OCI-M1 (cell line): ENCODE measurements at regions not wholly inside any gene's neighbourhood (a gene's known extent, or its start where the extent isn't known, plus 50 kb on each side); places are given as distances from the start of the nearest gene placed in this dataset.

ENCODE experiments used
- DNase-seq: peaks from one replicate; lab custom pipeline; 2025; lab: John Stamatoyannopoulos, UW

DNA sequence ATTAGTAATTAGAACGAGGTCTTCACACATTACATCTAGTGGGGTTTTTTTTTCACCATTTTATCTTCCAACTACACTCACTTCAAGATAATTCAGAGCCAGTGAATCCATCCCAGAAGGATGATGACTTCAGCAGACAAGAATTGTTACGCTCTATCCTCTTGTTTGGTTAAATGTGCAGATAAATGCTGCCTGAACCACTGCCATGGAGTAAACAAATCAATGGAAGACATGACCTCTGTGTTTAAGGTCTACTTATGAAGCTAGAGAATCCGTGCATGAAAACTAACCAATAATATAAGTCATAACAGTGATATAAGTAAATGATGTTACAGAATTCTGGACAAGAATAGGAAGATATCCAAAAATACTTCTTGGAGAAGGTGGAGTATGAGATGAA lies 602.6 kb downstream of the TLR4 start:
- no peak for DNase-seq

DNA sequence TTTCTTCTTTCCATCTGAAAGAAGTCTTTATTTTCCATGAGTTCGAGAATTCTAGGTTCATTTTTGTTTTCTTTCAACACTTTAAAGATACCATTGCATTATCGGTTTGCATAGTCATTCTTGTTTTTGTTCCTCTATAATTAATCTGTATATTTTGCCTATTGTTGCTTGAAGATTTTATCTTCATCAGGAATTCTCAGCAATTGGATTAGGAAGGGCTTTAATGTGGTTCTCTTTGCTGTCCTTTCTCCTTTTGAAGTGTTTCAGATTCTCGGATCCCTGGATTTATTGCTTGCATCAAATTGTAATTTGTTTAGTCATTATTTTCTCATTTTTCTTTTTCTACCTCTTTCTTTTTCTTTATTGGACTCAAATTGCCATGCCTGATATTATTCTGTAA lies 609.8 kb downstream of the TLR4 start:
- DNase-seq = no peak

DNA sequence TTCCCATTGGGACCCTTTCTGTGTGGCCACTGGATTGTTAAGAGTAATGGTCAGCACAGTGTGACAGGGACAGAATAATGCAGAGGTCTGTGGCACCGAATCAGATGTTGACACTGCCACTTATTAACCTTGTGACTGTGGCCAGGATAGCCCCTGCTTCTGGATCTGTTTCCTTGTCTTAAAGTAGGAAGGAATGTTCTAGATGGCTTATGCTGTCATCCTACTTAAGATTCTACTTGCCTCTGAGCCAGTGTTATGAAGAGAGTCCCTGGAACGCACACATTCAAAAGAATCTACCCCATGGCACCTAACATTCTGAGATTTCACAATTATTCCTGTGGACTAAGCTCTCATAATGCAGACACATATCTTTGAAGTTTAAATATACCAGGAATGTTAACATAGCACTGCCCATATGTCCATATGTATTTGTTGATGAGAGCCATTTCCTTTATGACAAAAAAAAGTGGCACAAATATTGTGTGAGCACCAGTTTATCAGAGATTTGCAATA lies 612.7 kb downstream of the TLR4 start:
- no peak for DNase-seq

DNA sequence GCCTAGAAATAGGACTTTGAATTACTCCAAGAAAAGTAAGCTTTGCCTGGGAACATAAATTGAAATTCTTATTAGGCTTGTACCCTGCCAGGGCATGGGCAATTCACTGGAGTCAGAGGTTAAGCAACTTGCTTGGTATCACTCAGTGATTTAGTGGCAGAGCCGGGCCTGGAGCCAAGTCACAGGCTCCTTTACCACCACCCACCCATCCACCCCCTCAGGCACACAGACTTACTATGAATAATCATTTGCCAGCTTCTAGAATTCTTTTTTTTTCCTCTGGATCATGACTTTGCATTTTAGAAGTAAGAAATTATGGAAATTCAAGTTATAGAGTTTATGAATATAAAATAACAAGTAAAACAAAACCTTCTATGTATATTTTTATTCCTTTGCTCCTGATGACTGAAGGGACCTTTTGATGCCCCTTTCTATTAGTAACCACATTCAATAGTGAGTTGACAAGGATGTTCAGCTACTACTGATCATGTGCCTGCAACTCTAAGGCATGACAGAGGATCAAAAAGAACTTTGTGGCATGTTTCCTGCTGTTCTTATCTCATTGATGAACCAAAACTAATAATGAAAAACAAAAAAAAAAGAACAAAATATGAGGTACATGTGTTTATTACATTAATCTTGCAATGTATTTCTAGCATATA lies 614.7 kb downstream of the TLR4 start:
- no peak for DNase-seq

DNA sequence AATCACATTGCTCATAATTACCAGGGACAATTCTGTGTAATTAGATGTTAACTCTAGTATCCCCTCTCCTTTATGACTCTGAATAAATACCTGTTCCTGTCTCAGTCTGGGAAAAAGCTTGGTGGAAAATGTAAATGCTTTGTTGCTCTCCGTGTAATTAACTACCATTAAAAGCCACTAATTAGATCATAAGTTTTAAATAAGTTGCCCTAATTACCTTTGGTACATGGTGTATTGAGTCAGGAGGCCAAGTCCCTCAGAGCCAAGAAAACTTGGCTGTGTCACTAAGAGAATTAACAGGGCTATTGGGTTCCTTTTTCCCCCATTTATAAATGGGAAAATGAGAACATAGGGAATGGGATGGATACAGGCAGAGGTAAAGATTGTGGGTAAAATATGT lies 617.6 kb downstream of the TLR4 start:
- no peak for DNase-seq

DNA sequence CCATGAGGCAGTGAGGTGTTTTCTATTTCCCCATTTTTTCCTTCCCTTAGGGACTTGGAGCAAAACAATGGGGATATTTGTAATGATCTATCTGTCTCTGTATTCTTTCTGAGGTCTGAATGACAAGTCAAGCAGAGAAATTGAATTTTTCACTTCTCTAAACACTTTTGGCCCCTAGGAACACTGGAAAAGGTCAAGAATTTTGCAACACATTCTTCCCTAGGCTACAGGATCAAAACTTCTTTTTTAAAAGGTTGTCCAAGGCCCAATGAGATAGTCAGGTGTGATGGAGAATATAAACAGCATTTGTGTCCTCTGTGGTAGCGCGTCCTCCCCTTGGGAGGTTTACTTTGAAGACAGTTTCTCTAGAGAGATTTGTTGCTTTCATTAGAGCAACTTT lies 620.5 kb downstream of the TLR4 start:
- no peak for DNase-seq

DNA sequence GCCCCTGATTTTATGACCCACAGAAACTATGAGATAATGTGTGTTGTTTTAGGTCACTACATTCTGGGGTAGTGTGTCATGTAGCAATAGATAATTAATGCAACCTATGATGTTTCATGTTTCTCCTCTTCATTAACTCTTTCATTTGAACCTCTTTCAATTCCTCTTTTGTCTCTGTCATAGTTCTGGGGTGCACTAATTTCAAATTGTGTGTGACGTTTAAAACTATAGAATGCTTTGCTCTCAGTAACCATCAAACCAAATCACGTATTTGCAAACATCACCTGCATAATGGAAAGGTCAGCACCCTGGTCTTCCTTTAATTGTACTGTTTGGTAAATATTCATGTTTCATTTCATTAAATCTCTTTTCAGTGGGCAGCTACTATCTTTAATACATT lies 621.6 kb downstream of the TLR4 start:
- DNase-seq = no peak

DNA sequence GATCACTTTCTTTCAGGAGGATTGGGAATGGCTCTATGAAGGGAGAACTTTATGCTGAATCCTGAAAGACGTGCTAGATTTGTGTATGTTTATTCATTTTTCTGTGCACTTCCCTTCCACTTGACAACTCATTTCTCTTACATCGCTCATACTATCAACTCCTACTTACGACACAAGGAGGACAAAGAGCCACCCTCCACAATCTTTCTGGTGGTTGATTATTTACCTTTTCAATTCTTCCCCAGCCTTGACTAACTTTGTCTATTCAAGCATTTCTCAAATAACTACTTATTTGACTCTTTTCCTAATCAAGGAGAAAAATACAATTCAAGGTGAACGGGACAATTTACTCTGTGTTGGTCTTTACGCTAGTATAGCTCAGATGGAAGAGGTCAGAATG lies 622.1 kb downstream of the TLR4 start:
- no peak for DNase-seq

DNA sequence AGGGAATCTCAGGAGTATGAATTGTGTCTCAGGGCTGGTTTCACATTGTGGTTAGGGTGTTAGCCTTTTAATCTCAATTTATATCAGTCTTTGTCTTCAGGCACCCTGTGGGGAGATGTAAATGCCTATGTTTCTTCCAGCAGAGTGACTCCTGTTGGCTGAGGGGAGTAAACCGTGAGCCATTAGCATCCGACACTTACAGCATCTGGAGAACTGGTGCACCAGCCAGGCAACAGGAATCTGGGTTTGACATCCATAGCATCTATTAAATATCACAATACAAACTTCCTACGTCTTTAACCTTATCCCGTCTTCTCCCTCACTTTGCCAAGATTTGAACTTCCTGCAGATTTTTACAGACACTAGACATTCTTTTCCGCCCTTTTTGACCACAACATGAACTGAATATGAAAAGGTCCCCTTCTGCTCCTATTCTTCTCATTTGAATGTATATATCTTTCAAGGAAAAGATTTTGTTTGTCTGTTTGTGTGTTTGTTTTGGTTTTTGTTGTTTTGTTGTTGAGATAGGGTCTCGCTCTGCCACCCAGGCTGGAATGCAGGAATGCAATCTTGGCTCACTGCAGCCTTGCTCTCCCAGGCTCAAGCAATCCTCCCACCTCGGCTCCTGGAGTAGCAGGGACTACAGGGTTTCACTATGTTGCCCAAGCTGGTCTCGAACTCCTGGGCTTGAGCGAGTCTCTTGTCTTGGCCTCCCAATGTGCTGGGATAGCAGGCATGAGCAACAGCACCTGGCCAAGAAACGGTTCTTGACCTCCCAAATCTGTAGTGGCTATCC lies 626.2 kb downstream of the TLR4 start:
- no peak for DNase-seq

DNA sequence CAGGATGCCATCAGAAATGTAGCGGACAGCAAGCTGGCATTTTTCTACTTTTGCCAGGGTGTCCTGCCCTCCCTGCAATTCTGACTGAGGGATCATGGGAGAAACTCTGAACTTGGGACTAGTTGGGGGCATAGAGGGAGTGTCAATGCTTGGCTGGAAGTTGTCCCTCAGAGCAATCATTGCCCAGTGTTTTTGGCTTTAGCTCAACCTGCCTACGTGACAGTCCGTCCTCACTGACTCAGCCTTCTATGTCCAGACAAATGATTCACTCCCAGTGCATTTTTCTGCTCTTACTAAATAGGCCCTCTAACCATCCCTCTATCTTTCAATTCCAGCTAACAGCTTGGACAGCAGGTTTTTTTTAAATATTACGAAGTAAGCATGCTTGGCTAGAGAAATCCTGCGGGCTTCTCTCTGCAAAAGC lies 627.4 kb downstream of the TLR4 start:
- no peak for DNase-seq

DNA sequence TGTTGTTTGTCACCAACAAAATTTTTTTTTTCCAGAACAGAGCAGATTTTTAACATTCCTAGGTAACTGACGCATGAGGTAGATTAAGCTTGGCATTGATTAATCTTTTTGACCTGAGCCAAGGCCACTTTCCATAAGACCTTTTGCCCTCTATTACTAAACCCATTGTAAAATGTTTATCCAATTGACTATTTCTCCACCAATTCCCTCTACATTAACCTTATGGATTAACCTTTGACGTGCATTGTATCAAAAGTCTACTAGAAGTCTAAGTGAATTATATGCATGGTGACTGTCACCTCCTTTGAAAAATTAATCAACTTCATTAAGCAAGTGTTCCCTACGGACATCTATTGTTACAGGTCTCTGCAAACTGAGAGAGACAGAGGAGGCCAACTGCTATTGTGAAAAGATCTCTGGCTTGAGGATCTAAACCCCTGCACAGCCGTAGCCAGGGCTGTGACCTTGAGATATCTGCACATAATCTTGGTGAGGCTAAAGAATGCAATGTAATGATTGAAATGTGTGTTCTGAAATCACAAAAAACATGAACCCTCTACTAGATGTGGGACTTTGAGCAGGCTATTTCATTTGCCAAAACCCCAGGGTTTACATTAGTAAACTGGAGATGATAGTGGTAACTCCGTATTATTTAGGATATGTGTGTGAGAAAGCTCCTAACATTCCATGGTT lies 632.2 kb downstream of the TLR4 start:
- no peak for DNase-seq

DNA sequence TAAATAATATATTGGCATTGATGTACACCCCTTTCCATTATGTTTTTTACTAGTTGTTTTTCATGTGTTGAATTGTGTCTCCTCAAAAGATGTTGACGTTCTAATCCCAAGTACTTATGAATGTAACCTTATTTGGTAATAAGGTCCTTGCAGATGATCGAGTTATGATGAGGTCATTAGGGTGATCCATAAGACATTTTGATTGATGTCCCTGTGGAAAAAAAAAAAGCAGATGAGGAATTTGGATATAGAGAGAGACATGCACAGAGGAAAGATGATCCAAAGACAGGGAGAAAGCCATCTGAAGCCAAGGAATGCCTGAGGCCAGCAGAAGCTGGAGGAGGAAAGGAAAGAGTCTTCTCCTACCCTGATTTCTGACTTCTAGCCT lies 632.7 kb downstream of the TLR4 start:
- no peak for DNase-seq

DNA sequence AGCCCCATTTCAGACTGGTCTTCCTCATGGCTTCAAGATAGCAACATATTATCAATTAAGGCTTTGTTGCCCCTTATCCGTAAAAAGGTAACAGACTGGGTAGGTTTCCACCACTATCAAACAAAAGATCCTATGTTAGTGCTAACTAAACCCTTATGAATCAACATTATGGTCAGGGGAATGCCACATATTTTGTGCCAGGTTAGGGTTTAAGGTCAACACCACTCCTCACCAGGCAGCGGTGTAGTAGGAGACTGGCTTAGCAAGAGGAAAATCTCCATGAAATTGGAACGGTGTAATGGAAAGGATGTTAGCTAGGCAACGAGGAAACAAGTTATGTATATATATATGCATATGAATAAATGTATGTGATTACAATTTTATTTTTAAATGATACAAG lies 655.8 kb downstream of the TLR4 start:
- DNase-seq = no peak

DNA sequence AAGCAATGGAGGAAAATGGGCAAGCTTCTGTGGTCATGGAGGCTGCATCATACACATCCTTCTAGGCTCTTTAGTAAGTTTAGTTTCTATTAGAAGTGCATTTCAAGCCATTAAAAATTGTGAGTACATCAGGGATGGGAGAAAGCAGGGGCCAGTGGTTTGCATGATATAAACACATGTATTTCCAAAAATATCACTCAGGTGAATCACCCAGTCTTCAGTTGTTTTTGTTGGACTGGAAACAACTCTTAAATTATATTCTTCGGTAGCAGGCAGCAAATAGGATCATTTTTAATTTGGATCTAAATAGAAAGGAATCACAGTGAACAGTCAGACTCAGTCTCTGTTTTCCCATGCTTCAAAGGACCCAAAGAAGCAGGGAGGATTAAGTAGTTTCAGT lies 657.9 kb downstream of the TLR4 start:
- DNase-seq = no peak

DNA sequence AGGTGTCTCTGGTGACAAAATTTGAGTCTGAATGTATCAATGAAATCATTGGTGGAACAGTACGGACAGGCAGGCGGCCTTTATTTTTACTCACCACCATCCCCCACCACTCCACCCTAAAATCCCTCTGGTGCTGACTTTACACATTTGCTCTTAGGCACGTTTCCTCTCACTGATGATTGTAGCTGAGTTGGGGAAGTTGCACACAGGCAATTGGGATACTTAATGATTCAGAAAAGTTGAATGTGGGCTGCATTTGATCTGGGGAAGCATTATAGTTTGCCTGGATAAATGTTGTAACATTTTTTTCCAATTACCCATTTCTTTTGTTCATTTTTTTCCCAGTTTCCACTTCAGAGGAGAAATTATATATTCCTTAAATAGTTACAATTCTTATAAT lies 658.4 kb downstream of the TLR4 start:
- DNase-seq = no peak

DNA sequence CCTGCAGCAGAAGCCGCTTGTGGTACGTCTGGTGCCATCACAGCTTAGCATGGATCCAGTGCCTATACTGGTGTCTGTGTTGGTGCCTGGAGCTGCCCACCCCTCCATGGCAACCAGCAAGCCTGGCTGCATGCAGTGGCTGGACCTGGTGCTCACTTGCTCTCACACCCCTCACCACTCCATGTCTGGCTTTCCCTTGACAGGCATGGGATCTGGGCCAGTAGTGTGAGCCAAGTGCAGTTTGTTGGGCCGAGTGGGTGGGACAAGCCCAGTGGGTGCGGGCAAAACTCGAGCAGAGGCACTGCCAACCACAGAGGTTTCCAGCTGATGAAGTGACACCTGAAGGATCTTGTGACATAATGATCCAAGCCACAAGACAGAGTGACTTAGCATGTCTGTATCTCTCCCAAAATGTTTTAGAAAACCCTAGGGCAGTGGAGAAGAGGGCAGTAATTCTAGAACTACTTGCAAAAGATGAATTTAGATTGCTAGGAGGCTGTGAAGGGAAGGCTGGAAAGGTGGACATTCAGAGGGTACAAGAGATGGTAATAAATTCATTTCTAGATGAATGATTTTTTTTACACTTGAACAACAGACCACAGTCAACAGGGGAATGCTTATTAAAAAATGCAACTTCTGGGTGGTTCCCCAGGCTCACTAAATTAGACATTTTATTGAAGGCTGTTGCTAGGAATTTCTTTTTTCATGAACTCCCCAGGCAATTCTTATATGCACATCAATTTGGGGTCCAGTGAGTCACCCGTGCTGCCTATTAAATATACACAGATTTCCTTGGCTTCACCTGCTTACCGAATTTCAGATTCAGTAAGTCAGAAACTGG lies 660.3 kb downstream of the TLR4 start:
- DNase-seq = no peak

DNA sequence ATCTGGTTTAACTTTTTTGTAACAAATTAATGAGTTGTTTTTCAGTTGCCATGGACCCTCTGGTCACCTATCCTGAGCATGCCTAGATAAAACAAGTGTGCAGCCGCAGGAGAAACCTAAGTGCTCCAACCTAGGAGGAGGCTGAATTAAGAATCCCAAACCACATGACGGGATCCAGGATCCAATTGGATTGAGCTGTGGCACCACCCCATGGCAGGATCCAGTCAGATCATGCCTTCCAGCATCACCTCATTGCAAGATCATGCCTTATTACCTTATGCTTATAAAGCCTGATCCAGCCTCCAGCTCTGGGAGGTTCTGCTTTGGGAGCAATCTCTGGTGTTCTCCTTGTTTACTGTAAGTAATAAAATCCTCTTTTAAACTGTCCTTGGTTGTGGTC lies 662.0 kb downstream of the TLR4 start:
- no peak for DNase-seq

DNA sequence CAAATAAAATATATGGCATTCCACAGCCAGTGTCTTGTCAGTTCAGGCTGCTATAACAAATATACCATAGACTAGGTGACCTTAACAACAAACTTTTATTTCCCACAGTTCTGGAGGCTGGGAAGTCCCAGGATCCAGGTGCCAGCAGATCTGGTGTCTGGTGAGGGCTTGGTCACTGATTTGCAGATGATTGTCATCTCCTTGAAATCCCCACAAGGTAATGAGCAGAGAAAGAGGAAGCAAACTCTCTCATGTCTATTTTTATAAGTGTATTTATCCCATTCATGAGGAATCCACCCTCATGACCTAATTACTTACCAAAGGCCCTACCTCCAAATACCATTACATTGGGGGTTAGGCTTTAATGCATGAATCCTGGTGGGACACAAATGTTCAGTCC lies 663.2 kb downstream of the TLR4 start:
- DNase-seq = no peak

DNA sequence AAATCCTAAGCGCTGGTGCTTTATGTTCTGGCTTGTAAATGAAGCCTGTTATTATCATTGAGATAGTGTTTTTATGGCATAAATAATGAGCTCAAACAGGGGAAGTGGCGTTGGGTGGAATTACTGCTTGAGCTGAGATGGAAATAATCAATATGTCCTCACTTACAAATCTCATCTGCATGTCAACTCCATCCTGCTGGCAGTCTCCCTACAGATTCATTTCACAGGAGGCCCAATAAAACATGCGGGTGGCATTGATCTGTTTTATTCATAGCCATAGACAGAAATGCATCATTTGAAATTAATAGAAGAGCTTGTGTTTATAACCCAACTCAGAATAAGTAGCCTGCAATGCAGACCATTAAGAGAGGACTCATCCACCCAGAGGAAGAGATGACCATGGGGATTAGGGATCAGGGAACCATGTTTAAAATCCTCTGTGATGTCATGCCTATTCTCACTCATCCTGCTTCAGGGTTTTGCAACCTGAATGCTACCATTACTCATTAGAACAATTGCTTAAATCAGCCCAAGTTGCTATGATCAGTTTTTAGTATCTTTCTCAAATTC lies 680.4 kb downstream of the TLR4 start:
- DNase-seq = no peak

DNA sequence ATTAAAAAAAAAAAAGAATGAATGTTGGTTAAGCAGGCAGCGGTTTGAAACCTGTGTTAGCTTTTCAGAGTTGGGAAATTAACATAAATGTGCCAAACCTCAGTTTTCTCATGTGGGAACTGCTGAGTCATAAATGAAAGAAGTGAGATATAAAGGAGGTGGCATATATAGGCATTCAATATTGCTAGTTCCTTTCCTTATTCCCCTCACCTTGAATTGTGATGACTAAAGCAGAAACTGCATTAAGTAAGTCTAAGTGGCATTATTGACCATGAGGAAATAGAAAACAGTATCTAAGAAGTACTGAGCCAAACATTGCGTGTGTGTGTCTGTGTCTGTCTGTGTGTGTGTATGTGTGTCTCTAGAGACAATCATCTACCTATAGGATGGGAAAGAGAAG lies 691.2 kb downstream of the TLR4 start:
- DNase-seq = no peak

DNA sequence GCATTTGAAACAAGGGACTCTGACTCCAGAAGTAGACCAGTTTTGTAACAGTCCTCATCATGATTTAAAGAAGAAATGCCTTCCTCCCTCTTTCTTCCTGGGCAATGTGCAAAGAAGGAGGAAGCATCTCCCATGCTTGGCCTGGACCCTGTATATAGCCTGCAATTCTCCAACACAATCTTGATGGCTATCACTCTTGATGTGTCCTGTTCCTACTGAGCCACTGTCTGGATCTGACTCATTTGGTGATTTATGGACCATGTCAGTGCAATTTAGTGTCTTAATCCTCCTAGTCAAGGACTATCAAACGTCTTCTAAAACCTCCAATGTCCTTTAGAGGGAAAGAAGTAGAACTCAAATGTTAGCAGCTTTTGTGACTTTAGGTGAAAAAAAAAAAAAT lies 697.3 kb downstream of the TLR4 start:
- no peak for DNase-seq

DNA sequence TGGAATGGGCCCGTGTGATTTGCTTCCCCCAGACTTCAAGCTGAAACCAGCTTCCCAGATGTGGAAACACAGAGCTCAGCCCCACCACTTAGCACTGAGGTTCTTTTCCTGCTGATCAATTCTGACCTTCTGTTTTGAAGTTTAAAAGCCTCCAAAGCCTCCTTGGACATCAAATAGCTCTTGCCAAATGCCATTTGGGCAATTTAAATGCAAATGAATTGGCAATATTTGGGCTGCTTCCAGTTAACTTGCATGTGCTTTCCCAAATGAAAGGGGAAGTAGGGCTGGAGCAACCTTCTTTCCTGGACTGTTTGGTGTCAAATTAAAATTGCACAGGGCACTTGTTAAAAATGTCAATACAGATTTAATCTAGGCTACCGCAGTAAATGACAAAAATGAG lies 710.5 kb downstream of the TLR4 start:
- no peak for DNase-seq
